HG03103 (cell line): ENCODE measurements at regions not wholly inside any gene's neighbourhood (a gene's known extent, or its start where the extent isn't known, plus 50 kb on each side); places are given as distances from the start of the nearest gene placed in this dataset.
"Not testable (repeated sequence)": the region's sequence is repeated elsewhere in the genome, so short reads cannot be mapped to it uniquely, and the experiment has no call there.

Experiments
- ATAC-seq: cut with Tn5 transposase; IDR thresholded peaks from one replicate; pipeline ENCODE4 v1.9.1; 2021; ENCODE audit warnings: low read depth; ENCODE audit not compliant: unreplicated experiment

- ATAC-seq = no peak
Observed at GRCh38 chr18:43934322-43934721, 657.0 kb upstream of the SYT4 start.

GRCh38 chr18:43934781-43935471 lies 657.6 kb upstream of the SYT4 start:
- no peak for ATAC-seq

GRCh38 chr18:43936176-43936575 lies 658.9 kb upstream of the SYT4 start:
- ATAC-seq = no peak

GRCh38 chr18:43949291-43949690 lies 672.0 kb upstream of the SYT4 start:
- no peak for ATAC-seq

GRCh38 chr18:43950062-43950461 lies 672.8 kb upstream of the SYT4 start:
- no peak for ATAC-seq

GRCh38 chr18:43952398-43952797 lies 675.1 kb upstream of the SYT4 start:
- ATAC-seq = no peak

- no peak for ATAC-seq
Observed at GRCh38 chr18:43961722-43962121, 684.4 kb upstream of the SYT4 start.

- ATAC-seq = no peak
Observed at GRCh38 chr18:43964666-43965065, 687.4 kb upstream of the SYT4 start.

- no peak for ATAC-seq
Observed at GRCh38 chr18:43965691-43966090, 688.4 kb upstream of the SYT4 start.

- ATAC-seq = no peak
Observed at GRCh38 chr18:43970656-43971055, 693.4 kb upstream of the SYT4 start.

- ATAC-seq = no peak
Observed at GRCh38 chr18:43978174-43978573, 700.9 kb upstream of the SYT4 start.

GRCh38 chr18:43982582-43982981 lies 698.1 kb upstream of the SETBP1 start:
- no peak for ATAC-seq

- not testable (repeated sequence) for ATAC-seq
Observed at GRCh38 chr18:43987061-43987460, 693.6 kb upstream of the SETBP1 start.

- no peak for ATAC-seq
Observed at GRCh38 chr18:43992741-43993140, 687.9 kb upstream of the SETBP1 start.

GRCh38 chr18:43994381-43994780 lies 686.3 kb upstream of the SETBP1 start:
- ATAC-seq = no peak

- no peak for ATAC-seq
Observed at GRCh38 chr18:44013871-44014270, 666.8 kb upstream of the SETBP1 start.

GRCh38 chr18:44025421-44025820 lies 655.3 kb upstream of the SETBP1 start:
- no peak for ATAC-seq

GRCh38 chr18:44028109-44028508 lies 652.6 kb upstream of the SETBP1 start:
- ATAC-seq = no peak

GRCh38 chr18:44031063-44031462 lies 649.6 kb upstream of the SETBP1 start:
- no peak for ATAC-seq

- no peak for ATAC-seq
Observed at GRCh38 chr18:44033144-44033701, 647.5 kb upstream of the SETBP1 start.

GRCh38 chr18:44035554-44035953 lies 645.1 kb upstream of the SETBP1 start:
- ATAC-seq = no peak

- ATAC-seq = no peak
Observed at GRCh38 chr18:44036501-44036900, 644.2 kb upstream of the SETBP1 start.

- no peak for ATAC-seq
Observed at GRCh38 chr18:44039216-44039615, 641.5 kb upstream of the SETBP1 start.
